ENCODE measurements at regions not wholly inside any gene's neighbourhood (a gene's known extent, or its start where the extent isn't known, plus 50 kb on each side); places are given as distances from the start of the nearest gene placed in this dataset.

DNA sequence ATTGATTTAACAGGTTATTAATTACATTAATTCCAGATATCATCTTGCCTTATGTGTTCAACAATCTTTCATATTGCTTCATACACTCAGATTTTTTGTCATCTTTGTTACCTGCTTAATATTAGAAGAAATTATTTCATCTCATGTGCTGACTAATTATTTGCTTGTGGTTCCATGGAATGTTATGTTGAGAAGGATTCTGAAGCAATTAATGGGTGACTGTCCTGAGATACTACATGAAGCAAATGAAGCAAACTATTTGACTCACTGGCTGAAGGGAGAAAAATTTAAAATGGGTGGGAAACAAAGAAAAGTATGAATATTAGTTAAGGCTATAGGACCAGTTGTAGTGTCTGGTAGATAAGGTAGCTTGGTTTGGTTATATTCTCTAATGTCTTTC lies 443.8 kb upstream of the EPHA6 start:
- no peaks in the 10 kb centered on the region for H3K27me3 ChIP-seq
- no peaks in the 10 kb centered on the region for H3K4me1 ChIP-seq (ENCODE audit: insufficient read depth)
- DNase-seq, result no peak
- TF ChIP-seq POLR2A (IDR thresholded peaks at IDR 0.05) (no peak), EP300 (IDR thresholded peaks at IDR 0.05) (no peak)
- TF ChIP-seq, protein P1, sequence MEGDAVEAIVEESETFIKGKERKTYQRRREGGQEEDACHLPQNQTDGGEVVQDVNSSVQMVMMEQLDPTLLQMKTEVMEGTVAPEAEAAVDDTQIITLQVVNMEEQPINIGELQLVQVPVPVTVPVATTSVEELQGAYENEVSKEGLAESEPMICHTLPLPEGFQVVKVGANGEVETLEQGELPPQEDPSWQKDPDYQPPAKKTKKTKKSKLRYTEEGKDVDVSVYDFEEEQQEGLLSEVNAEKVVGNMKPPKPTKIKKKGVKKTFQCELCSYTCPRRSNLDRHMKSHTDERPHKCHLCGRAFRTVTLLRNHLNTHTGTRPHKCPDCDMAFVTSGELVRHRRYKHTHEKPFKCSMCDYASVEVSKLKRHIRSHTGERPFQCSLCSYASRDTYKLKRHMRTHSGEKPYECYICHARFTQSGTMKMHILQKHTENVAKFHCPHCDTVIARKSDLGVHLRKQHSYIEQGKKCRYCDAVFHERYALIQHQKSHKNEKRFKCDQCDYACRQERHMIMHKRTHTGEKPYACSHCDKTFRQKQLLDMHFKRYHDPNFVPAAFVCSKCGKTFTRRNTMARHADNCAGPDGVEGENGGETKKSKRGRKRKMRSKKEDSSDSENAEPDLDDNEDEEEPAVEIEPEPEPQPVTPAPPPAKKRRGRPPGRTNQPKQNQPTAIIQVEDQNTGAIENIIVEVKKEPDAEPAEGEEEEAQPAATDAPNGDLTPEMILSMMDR (IDR thresholded peaks at IDR 0.05), result no peak
- intact Hi-C loops (cut with DNase I), result no loop called here
- H3K36me3 ChIP-seq, result no peaks in the 10 kb centered on the region
- no peak overlapping the region for H3K27ac ChIP-seq
- H3K9me3 ChIP-seq, result no peaks in the 10 kb centered on the region
- no peak overlapping the region for H3K4me3 ChIP-seq

DNA sequence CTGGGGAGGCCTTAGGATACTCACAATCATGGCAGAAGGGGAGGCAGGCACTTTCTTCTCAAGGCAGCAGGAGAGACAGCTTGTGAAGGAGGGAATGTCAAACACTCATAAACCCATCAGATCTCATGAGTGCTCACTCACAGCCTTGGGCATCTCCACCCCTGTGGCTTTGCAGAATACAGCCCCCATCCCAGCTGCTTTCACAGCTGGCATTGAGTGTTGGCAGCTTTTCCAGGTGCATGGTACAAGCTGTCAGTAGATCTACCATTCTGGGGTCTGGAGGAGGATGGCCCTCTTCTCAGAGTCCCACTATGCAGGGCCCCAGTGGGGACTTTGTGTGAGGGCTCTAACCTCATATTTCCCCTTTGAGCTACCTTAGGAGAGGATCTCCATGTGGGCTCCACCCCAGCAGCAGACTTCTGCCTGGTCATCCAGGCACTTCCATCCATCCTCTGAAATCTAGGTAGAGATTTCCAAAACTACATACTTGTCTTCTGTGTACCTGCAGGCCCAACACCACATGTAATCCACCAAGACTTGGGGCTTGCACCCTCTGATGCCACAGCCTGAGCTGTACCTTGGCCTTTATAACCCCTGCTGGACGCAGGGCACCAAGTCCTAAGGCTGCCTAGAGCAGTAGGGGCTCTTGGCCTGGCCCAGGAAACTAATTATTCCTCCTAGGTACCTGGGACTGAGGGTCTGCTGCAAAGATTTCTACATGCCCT lies 404.2 kb upstream of the EPHA6 start:
- intact Hi-C loops (cut with DNase I), result no loop called here
- H3K27ac ChIP-seq, result no peak overlapping the region
- 60 to 78% (median 76%) methylated on average over 1 of the region's 1 CpG for WGBS, 3 donors
- DNase-seq, result no peak
- no peak overlapping the region for H3K4me3 ChIP-seq
- no peak for TF ChIP-seq POLR2A (IDR thresholded peaks at IDR 0.05)
- no peak for TF ChIP-seq EP300 (IDR thresholded peaks at IDR 0.05)
- TF ChIP-seq, protein P1 (IDR thresholded peaks at IDR 0.05), result no peak
- H3K4me1 ChIP-seq (ENCODE audit: insufficient read depth), result no peaks in the 10 kb centered on the region
- H3K9me3 ChIP-seq, result no peaks in the 10 kb centered on the region
- no peaks in the 10 kb centered on the region for H3K27me3 ChIP-seq
- H3K36me3 ChIP-seq, result no peaks in the 10 kb centered on the region

- H3K4me3 ChIP-seq, result no peak overlapping the region
- H3K4me1 ChIP-seq (ENCODE audit: insufficient read depth), result no peaks in the 10 kb centered on the region
- no peaks in the 10 kb centered on the region for H3K9me3 ChIP-seq
- no peaks in the 10 kb centered on the region for H3K36me3 ChIP-seq
- no peak for DNase-seq
- no peak for TF ChIP-seq POLR2A (IDR thresholded peaks at IDR 0.05)
- no peak for TF ChIP-seq EP300 (IDR thresholded peaks at IDR 0.05)
- TF ChIP-seq, protein P1 (IDR thresholded peaks at IDR 0.05), result no peak
- no peak overlapping the region for H3K27ac ChIP-seq
- H3K27me3 ChIP-seq, result no peaks in the 10 kb centered on the region
- intact Hi-C loops (cut with DNase I), result no loop called here
- 87 to 98% (median 93%) methylated on average over 5 of the region's 5 CpGs for WGBS, 3 donors
Measured at GRCh38 chr3:96416549-96417255, 397.7 kb upstream of the EPHA6 start.

DNA sequence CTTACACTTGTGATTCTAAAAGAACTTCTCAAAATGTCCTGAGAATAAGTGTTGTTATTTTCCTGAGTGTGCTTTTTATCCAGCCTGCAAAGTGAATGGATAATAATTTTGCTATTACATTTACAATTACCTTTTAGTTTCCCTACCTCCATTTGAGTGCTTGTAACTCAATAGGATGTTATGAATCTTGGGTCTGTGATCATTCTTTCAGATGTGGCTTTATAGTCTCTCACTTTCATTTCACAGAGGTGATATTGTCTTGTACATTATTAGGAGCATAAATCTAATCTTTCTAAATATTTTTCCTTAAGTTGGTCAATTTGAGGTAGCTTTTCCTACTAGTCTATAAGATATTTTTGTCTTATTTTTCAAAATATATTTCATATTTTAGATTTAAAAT lies 386.3 kb upstream of the EPHA6 start:
- TF ChIP-seq, protein P1 (IDR thresholded peaks at IDR 0.05), result no peak
- TF ChIP-seq POLR2A (IDR thresholded peaks at IDR 0.05) (no peak), EP300 (IDR thresholded peaks at IDR 0.05) (no peak)
- Histone ChIP-seq H3K27me3 (no peaks in the 10 kb centered on the region), H3K4me1 (ENCODE audit: insufficient read depth) (no peaks in the 10 kb centered on the region), H3K36me3 (no peaks in the 10 kb centered on the region), H3K27ac (no peak overlapping the region), H3K9me3 (no peaks in the 10 kb centered on the region), H3K4me3 (no peak overlapping the region)
- no peak for DNase-seq
- intact Hi-C loops (cut with DNase I), result no loop called here
